OCI-LY3 (cell line): ENCODE measurements at regions not wholly inside any gene's neighbourhood (a gene's known extent, or its start where the extent isn't known, plus 50 kb on each side); places are given as distances from the start of the nearest gene placed in this dataset.

Experiments
- H2AFZ ChIP-seq: fragments of 200-600, 300-600 bp; shearing (Covaris generic); 2 replicates; pipeline ENCODE4 v1.6.0; 2014; ENCODE audit warnings: antibody characterized with exemption, low read depth, low read length
- H3K27ac ChIP-seq: fragments of 200-600, 300-600 bp; sonication (generic); 2 replicates; pipeline ENCODE4 v1.5.1; 2014; ENCODE audit warnings: mild to moderate bottlenecking, low read length, moderate library complexity, mixed read lengths
- H3K27me3 ChIP-seq: fragments of 200-600, 300-600 bp; sonication (generic); 2 replicates; pipeline ENCODE4 v1.6.1; 2014; ENCODE audit warnings: low read depth, low read length, mixed read lengths
- H3K36me3 ChIP-seq: fragments of 200-600, 300-600 bp; sonication (generic); replicated peaks from 2 replicates; pipeline ENCODE3; 2014; ENCODE audit warnings: low read depth, low read length, mixed read lengths
- H3K4me1 ChIP-seq: fragments of 300-600, 200-600 bp; sonication (generic); 2 replicates; pipeline ENCODE4 v1.6.1; 2014; ENCODE audit warnings: low read length, mixed read lengths
- H3K4me2 ChIP-seq: fragments of 200-600, 300-600 bp; sonication (generic); 2 replicates; pipeline ENCODE4 v1.6.1; 2014; ENCODE audit warnings: low read length, mixed read lengths
- H3K4me3 ChIP-seq: fragments of 300-600, 200-600 bp; sonication (generic); 2 replicates; pipeline ENCODE4 v1.5.1; 2014; ENCODE audit warnings: antibody characterized with exemption, mild to moderate bottlenecking, low read length, moderate library complexity
- H3K79me2 ChIP-seq: fragments of 300-600, 200-600 bp; shearing (Covaris generic); 2 replicates; pipeline ENCODE4 v1.6.1; 2014; ENCODE audit warnings: mild to moderate bottlenecking, low read length, mixed read lengths
- H3K9ac ChIP-seq: fragments of 300-600, 200-600 bp; shearing (Covaris generic); 2 replicates; pipeline ENCODE4 v1.6.0; 2014; ENCODE audit warnings: mild to moderate bottlenecking, low read length, moderate library complexity
- H3K9me3 ChIP-seq: fragments of 200-600, 300-600 bp; shearing (Covaris generic); 2 replicates; pipeline ENCODE4 v1.6.1; 2014; ENCODE audit warnings: low read length, mixed read lengths; ENCODE audit not compliant: insufficient read depth
- H4K20me1 ChIP-seq: fragments of 200-600, 300-600 bp; sonication (generic); 2 replicates; pipeline ENCODE4 v1.6.1; 2016; ENCODE audit warnings: low read length, mixed read lengths; ENCODE audit not compliant: insufficient read depth
- CTCF ChIP-seq: fragments of 200-600, 300-600 bp; sonication (generic); IDR thresholded peaks from 2 replicates; pipeline ENCODE4 v1.5.1; 2014; ENCODE audit warnings: antibody characterized with exemption, low read length, low read depth
- EZH2phosphoT487 ChIP-seq: fragments of 200-600 bp; shearing (Covaris generic); IDR thresholded peaks from 2 replicates; pipeline ENCODE4 v1.6.1; 2018; ENCODE audit warnings: antibody characterized with exemption, mixed run types, low read depth

DNA sequence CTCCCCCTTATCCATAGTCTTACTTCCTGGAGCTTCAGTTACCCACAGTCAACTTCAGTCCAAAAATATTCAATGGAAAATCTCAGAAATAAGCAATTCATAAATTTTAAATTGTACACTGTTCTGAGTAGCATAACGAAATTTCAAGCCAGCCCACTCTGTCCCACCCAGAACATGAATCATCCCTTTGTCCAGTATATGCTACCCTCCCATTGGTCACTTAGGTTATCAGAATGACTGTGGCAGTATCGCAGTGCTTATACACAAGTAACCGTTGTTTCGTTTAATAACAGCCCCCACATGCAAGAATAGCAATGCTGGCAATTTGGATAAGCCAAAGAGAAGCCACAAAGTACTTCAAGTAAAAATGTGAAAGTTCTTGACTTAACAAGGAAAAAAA lies 325.3 kb upstream of the ADAMTS9 start:
- TF ChIP-seq EZH2phosphoT487 (no peak), CTCF (no peak)
- Histone ChIP-seq H4K20me1 (no peaks in the 10 kb centered on the region), H3K27me3 (peaks cover 6% of the 10 kb centered on the region; the same call in 1 of the 2 replicates), H3K9ac (no peak overlapping the region), H3K79me2 (no peaks in the 10 kb centered on the region), H3K9me3 (no peaks in the 10 kb centered on the region), H3K27ac (no peak overlapping the region), H3K4me3 (no peak overlapping the region), H3K36me3 (no peaks in the 10 kb centered on the region), H3K4me2 (no peak overlapping the region), H3K4me1 (no peaks in the 10 kb centered on the region), H2AFZ (no peak overlapping the region)

DNA sequence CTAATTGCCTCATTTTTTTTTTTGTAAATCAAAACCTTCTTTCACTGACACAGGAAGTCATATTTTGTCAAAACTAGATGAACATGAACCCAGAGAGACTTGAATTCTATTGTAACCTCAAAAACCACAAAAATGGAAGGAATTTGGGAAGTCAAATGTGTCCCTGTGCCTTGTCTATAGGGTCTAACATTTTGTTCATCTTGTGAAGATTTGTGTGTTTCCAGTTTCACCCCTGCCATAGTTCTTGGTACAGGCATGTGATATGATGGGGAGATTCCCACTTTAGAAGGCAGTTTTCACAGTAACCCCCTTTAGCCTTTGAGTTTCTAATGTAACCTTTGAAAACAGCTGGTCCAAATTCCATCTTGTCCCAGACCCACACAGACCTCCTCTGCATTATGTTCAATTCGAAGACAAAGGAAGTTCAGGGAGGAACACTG lies 318.5 kb upstream of the ADAMTS9 start:
- H3K79me2 ChIP-seq, result no peaks in the 10 kb centered on the region
- H3K36me3 ChIP-seq, result no peaks in the 10 kb centered on the region
- no peak for TF ChIP-seq EZH2phosphoT487
- no peak for TF ChIP-seq CTCF
- no peak overlapping the region for H2AFZ ChIP-seq
- H4K20me1 ChIP-seq, result no peaks in the 10 kb centered on the region
- no peaks in the 10 kb centered on the region for H3K4me1 ChIP-seq
- H3K27ac ChIP-seq, result no peak overlapping the region
- no peak overlapping the region for H3K4me2 ChIP-seq
- H3K9me3 ChIP-seq, result no peaks in the 10 kb centered on the region
- peaks cover 13% of the 10 kb centered on the region for H3K27me3 ChIP-seq
- no peak overlapping the region for H3K9ac ChIP-seq
- H3K4me3 ChIP-seq, result no peak overlapping the region

DNA sequence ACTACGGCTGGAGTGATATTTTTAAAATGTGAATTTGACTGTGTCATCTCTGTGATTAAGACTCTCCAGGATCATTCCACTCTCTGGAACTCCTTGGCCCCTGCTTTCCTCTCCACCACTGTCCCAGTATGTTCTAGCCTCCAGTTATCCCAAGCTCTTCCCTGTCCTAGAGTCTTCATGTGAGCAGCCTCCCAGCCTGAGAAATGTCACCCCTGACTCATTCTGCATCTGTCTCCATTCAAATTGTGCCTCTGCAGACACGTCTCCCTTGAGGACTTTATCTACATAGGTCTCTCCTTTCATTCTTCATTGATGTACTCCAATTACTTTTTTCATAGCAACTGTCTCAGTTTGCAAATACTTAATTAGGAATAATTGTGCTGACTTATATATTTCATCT lies 317.7 kb upstream of the ADAMTS9 start:
- Histone ChIP-seq H3K9ac (no peak overlapping the region), H4K20me1 (no peaks in the 10 kb centered on the region), H2AFZ (no peak overlapping the region), H3K9me3 (no peaks in the 10 kb centered on the region), H3K27me3 (peaks cover 10% of the 10 kb centered on the region), H3K4me1 (no peaks in the 10 kb centered on the region), H3K4me2 (no peak overlapping the region), H3K27ac (no peak overlapping the region), H3K4me3 (no peak overlapping the region), H3K36me3 (no peaks in the 10 kb centered on the region), H3K79me2 (no peaks in the 10 kb centered on the region)
- TF ChIP-seq CTCF (no peak), EZH2phosphoT487 (no peak)

DNA sequence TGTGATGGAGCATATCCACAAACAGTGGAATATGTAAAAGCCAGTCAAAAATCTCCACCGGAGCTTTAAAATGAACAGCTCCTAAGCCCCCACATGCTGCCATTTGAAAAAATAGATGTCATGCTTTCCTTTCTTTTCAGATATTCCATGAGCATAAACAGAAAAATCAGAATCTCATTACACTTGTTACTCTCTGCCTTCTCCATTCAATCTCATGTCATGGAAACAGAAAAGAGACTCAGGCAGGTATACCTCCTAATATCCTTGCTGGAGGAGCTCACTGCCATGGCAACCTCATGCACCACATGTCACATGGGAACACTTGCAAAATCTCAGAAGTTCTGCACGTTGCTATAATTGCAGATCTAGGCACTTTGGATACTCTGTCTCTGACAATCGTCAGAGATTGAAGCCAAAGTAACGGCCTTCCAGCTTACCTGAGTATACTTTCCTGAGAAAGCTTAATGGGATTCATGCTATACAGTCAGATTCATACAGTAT lies 317.0 kb upstream of the ADAMTS9 start:
- H3K27me3 ChIP-seq, result peaks cover 6% of the 10 kb centered on the region
- no peak overlapping the region for H3K4me3 ChIP-seq
- H3K36me3 ChIP-seq, result no peaks in the 10 kb centered on the region
- no peak overlapping the region for H2AFZ ChIP-seq
- no peak overlapping the region for H3K4me2 ChIP-seq
- H3K27ac ChIP-seq, result no peak overlapping the region
- H3K79me2 ChIP-seq, result no peaks in the 10 kb centered on the region
- H3K9me3 ChIP-seq, result no peaks in the 10 kb centered on the region
- no peaks in the 10 kb centered on the region for H4K20me1 ChIP-seq
- TF ChIP-seq EZH2phosphoT487 (no peak), CTCF (no peak)
- H3K4me1 ChIP-seq, result no peaks in the 10 kb centered on the region
- no peak overlapping the region for H3K9ac ChIP-seq
